K562 (cell line): ENCODE measurements at regions not wholly inside any gene's neighbourhood (a gene's known extent, or its start where the extent isn't known, plus 50 kb on each side); places are given as distances from the start of the nearest gene placed in this dataset.

Experiments
- ATAC-seq: fragments of 200-7000 bp; cut with Tn5 transposase; 3 replicates; pipeline ENCODE4 v1.9.1; 2020; ENCODE audit warnings: moderate library complexity
- BruUV-seq: library from RNA; stranded (reverse); fragments of 400-500 nt; replicated peaks from 2 replicates; lab custom pipeline; 2021; lab: Mats Ljungman, UMichigan
- CTCF ChIA-PET: fragments of 300-600 bp; formaldehyde crosslinking; extraction: SDS; loops from one replicate; lab custom pipeline; 2021; ENCODE audit warnings: low intra/inter-chr PET ratio; lab: Yijun Ruan, JAX
- POLR2A ChIA-PET: fragments of 300-600, 350-650 bp; sonication (Branson Sonifier 250); formaldehyde crosslinking; extraction: SDS; loops from one replicate; lab custom pipeline; 2021; ENCODE audit warnings: antibody characterized with exemption, inconsistent platforms; lab: Yijun Ruan, JAX
- DNase-seq, 4 experiments: peaks; one replicate each; pipeline versions ENCODE4 v3.0.0 to v3.0.0-alpha.2; 2011 to 2018; ENCODE audit warnings: low spot score in 3 of 4, mixed read lengths in 3 of 4; ENCODE audit errors: extremely low read depth in 1 of 4
- FAIRE-seq: peaks from 2 replicates; lab custom pipeline; 2011; peaks lifted over from hg19 to GRCh38; lab: Jason Lieb, UNC
- H2AFZ ChIP-seq: 2 replicates; pipeline ENCODE4 v1.6.0; 2011; ENCODE audit warnings: low read depth, low read length, control low read depth, inconsistent platforms
- H3K27ac ChIP-seq: fragments of 200-600 bp; 3 replicates; pipeline ENCODE4 v1.8.0; 2011; ENCODE audit warnings: low read depth, mild to moderate bottlenecking, control low read depth, inconsistent platforms, low read length, moderate library complexity, mixed read lengths; ENCODE audit errors: extremely low read depth
- H3K27me3 ChIP-seq, 2 experiments: fragments of 300-600 bp in 1 of 2; 2 replicates in 1 of 2; 3 replicates in 1 of 2; pipeline versions ENCODE4 v1.6.0 to v1.8.0; 2011; ENCODE audit warnings: inconsistent platforms in 2 of 2, low read length in 2 of 2, mild to moderate bottlenecking in 1 of 2, mixed read lengths in 1 of 2, moderate library complexity in 1 of 2; ENCODE audit not compliant: control insufficient read depth in 2 of 2, insufficient read depth in 2 of 2
- H3K36me3 ChIP-seq: fragments of 300-600 bp; 3 replicates; pipeline ENCODE4 v1.8.0; 2011; ENCODE audit warnings: mild to moderate bottlenecking, low read length, inconsistent platforms; ENCODE audit not compliant: control insufficient read depth, insufficient read depth
- H3K4me1 ChIP-seq, 2 experiments: fragments of 200-600 bp in 1 of 2; replicated peaks in 1 of 2; 2 replicates in 1 of 2; 3 replicates in 1 of 2; pipeline versions ENCODE4 v1.5.1 to v1.8.0; 2011; ENCODE audit warnings: inconsistent platforms in 2 of 2, low read length in 2 of 2, mild to moderate bottlenecking in 1 of 2, mixed read lengths in 1 of 2, moderate library complexity in 1 of 2; ENCODE audit not compliant: control insufficient read depth in 2 of 2, insufficient read depth in 2 of 2
- H3K4me2 ChIP-seq: 2 replicates; pipeline ENCODE4 v1.6.1; 2011; ENCODE audit warnings: low read length, control low read depth, inconsistent platforms, mixed read lengths; ENCODE audit not compliant: insufficient read depth
- H3K4me3 ChIP-seq: fragments of 200-600 bp; sonication (generic), shearing (Covaris generic); 2 replicates; pipeline ENCODE4 v1.5.1; 2016; ENCODE audit warnings: control low read depth, inconsistent platforms
- H3K79me2 ChIP-seq: fragments of 200-600 bp; 3 replicates; pipeline ENCODE4 v1.8.0; 2011; ENCODE audit warnings: low read length, inconsistent platforms; ENCODE audit not compliant: control insufficient read depth, insufficient read depth
- H3K9ac ChIP-seq, 2 experiments: 2 replicates each; pipeline versions ENCODE4 v1.6.0 to v1.6.1; 2011; ENCODE audit warnings: low read depth in 2 of 2, low read length in 2 of 2, control low read depth in 1 of 2, inconsistent platforms in 1 of 2, mild to moderate bottlenecking in 1 of 2, mixed read lengths in 1 of 2; ENCODE audit not compliant: insufficient read depth in 1 of 2
- H3K9me1 ChIP-seq: one replicate; pipeline ENCODE4 v1.6.0; 2011; ENCODE audit warnings: inconsistent platforms, mild to moderate bottlenecking, low read length, moderate library complexity; ENCODE audit not compliant: control insufficient read depth, insufficient read depth
- H3K9me3 ChIP-seq: replicated peaks from 2 replicates; pipeline ENCODE4 v1.5.1; 2011; ENCODE audit warnings: low read depth, low read length, inconsistent platforms; ENCODE audit not compliant: control insufficient read depth, insufficient read depth
- H4K20me1 ChIP-seq: replicated peaks from 2 replicates; pipeline ENCODE4 v1.6.1; 2011; ENCODE audit warnings: low read length, inconsistent platforms, mixed read lengths; ENCODE audit not compliant: control insufficient read depth, insufficient read depth
- CCNT2 ChIP-seq: IDR thresholded peaks from 2 replicates; pipeline ENCODE4 v1.6.1; 2011; ENCODE audit warnings: borderline replicate concordance, low read depth, mild to moderate bottlenecking, moderate library complexity, mixed read lengths, low read length; ENCODE audit not compliant: insufficient read length; ENCODE audit errors: extremely low read depth
- CEBPB ChIP-seq: fragments of 450-650 bp; IDR thresholded peaks from 2 replicates; pipeline ENCODE4 v1.6.1; 2016; ENCODE audit warnings: missing genetic modification characterization, missing compliant biosample characterization
- CXXC5 ChIP-seq: fragments of 250-450 bp; sonication (Bioruptor Pico); IDR thresholded peaks from 2 replicates; pipeline ENCODE4 v1.8.0; 2022; ENCODE audit warnings: inconsistent platforms, mild to moderate bottlenecking, moderate library complexity
- DPF2 ChIP-seq: fragments of 450-650 bp; IDR thresholded peaks from 2 replicates; pipeline ENCODE4 v1.6.1; 2016
- FOXK1 ChIP-seq: sonication (generic); formaldehyde crosslinking; IDR thresholded peaks from 2 replicates; pipeline ENCODE4 v1.8.0; 2022; ENCODE audit warnings: missing genetic modification reagents, mild to moderate bottlenecking, borderline replicate concordance
- HDGF ChIP-seq: fragments of 450-650 bp; IDR thresholded peaks from 2 replicates; pipeline ENCODE4 v1.6.1; 2016
- HMG20B ChIP-seq: fragments of 250-450 bp; sonication (Bioruptor Pico); IDR thresholded peaks from 2 replicates; pipeline ENCODE4 v1.5.0; 2021; ENCODE audit warnings: mild to moderate bottlenecking
- IFI16 ChIP-seq: fragments of 250-450 bp; sonication (Bioruptor Pico); IDR thresholded peaks from 2 replicates; pipeline ENCODE4 v2.1.2; 2022; ENCODE audit warnings: mild to moderate bottlenecking, inconsistent platforms
- ILK ChIP-seq: fragments of 450-650 bp; IDR thresholded peaks from 2 replicates; pipeline ENCODE4 v1.6.1; 2016; ENCODE audit warnings: missing genetic modification characterization, low read depth, mild to moderate bottlenecking, missing compliant biosample characterization, moderate library complexity, borderline replicate concordance
- SETDB1 ChIP-seq: IDR thresholded peaks from one replicate; pipeline ENCODE4 v1.6.1; 2012; ENCODE audit warnings: low read length, control low read depth, inconsistent platforms
- ZC3H8 ChIP-seq: fragments of 450-650 bp; IDR thresholded peaks from 2 replicates; pipeline ENCODE4 v1.6.1; 2017
- WGBS: fragments of 100-300 bp; shearing (Covaris generic); methylation state at CpG from one replicate; pipeline ENCODE4 v1.1.6; 2016; ENCODE audit warnings: low coverage, mixed read lengths; ENCODE audit not compliant: insufficient coverage; ENCODE audit errors: missing lambda C conversion rate; 5-methylcytosine and 5-hydroxymethylcytosine counted together
- in situ Hi-C: fragments of 300-500 bp; cut with MboI; formaldehyde crosslinking; loops from 4 replicates; pipeline ENCODE4 v1.15.0; 2018; ENCODE audit warnings: inconsistent platforms, mixed read lengths
- intact Hi-C: fragments of 100-400 bp; cut with micrococcal nuclease; formaldehyde crosslinking; loops from 2 replicates; pipeline ENCODE4 v1.14.2; 2022
- TF ChIP-seq, protein P1 (sequence below): fragments of 250-450 bp; sonication (Bioruptor Pico); IDR thresholded peaks from 2 replicates; pipeline ENCODE4 v1.5.0; 2021; ENCODE audit warnings: mild to moderate bottlenecking, moderate library complexity
- TF ChIP-seq, protein P2 (sequence below): fragments of 450-650 bp; IDR thresholded peaks from 2 replicates; pipeline ENCODE4 v1.6.1; 2016; ENCODE audit warnings: low read depth, mild to moderate bottlenecking, moderate library complexity
- TF ChIP-seq, protein P3 (sequence below): fragments of 250-450 bp; sonication (Bioruptor Pico); IDR thresholded peaks from 2 replicates; pipeline ENCODE4 v1.4.0; 2020; ENCODE audit warnings: mild to moderate bottlenecking, moderate library complexity

DNA sequence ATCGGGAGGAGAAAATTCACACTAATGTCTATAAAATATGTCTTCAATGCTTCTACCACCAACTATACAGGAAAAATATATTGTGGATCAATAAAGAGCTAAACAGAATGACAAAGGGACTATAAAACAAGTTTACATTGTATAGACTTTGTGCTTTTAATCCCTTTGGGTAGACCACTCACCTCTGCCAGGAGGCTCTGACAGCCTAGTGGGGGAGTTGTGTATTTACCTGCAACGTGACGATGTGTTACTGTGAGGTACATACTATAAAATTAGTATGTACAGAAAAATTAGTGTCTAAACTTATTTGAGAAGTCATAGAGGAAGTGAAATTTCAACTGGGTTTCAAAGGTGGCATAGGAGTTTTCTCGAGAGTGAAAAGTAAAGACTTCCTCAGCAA, 243.3 kb upstream of the REG3G start (continued):
- TF ChIP-seq, protein P1, sequence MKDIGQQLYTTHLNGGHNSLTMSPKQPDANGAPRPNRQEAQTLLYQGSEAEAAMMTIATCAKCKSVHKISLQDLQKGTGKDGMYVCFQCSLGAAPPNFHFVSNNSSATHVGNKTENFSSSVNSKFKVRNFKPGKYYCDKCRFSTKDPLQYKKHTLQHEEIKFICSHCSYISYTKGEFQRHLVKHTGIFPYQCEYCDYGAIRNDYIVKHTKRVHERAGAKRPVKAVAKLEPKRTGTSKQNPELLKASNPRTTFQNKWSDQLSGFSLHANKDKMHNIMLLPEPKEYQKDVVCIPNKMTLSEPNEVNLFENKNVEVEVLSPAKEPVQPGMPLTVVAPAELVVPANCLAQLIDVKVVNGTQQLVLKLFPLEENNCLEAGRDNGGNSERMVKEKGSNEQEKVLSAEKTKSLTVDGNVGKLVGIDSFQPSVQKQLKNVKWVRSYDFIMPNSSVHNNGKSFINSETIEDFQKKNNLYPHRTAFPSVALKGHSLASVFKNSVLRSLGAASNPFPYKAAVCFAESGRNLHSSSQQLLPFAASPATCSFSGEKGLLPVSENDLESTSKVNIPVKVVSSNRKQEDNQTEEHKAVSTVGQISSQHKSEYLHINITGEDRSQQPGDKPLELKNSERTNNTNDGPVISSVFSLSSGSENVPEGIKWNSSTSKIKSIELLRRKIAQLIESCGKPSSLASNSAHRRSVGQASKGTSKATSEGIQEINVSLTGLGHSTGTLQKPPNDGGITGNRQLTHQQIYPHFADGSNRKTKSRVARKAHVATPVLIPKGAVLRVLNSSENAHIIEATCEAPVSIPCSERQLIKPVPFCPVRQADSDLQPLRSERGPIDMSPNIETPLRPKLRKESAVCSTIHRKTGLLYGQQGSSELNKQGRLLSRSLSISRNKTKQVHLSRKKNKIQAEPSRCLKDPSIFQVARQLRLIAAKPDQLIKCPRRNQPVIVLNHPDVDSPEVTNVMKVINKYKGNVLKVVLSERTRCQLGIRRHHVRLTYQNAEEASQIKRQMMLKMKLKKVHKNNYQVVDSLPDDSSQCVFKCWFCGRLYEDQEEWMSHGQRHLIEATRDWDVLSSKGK (CRISPR knock-in tag), result no peak
- TF ChIP-seq FOXK1 (no peak), CXXC5 (CRISPR knock-in tag) (no peak), IFI16 (no peak), ILK (tag) (no peak), HDGF (no peak), CCNT2 (no peak)
- TF ChIP-seq, all 486 proteins: peak for 0

DNA sequence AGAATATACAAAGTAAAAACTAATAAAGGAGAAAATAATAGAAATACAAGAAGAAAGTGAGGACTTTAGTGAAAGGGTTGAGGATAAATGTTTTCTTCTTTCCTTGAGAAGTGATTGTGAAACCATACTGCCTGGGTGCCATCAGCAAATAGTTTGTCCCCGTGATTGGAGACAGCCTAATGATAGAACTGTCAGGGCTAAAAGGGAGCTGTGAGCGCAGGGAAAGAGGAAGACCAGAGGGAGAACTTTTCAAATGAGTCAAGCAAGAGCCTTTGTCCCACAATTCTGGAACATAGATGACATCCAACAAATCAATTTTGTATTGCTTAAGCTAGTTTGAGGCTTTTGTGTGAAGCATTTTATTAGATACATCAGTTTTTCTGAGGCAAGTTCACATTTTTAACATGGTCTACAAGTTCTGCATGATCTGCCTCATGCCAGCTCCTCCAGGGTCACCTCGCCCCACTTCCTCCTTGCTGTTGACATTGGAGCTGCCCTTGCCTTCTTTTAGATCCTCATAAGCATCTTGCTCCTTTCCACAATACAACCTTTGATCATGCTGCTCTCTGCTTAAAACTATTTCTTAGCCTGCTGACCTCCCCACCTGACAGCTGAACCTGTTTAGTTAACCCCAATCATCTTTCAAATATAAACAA, 213.4 kb upstream of the REG3G start:
- no peaks in the 10 kb centered on the region for H3K9me3 ChIP-seq
- no peak overlapping the region for H3K9ac ChIP-seq
- H3K9me1 ChIP-seq, result no peaks in the 10 kb centered on the region
- 0% methylated on average over 3 of the region's 3 CpGs for WGBS
- ATAC-seq, result no peak
- no peaks in the 10 kb centered on the region for H4K20me1 ChIP-seq
- BruUV-seq, result no TSS peak
- no peaks in the 10 kb centered on the region for H3K4me1 ChIP-seq
- H3K36me3 ChIP-seq, result no peaks in the 10 kb centered on the region
- no peak overlapping the region for H2AFZ ChIP-seq
- no peaks in the 10 kb centered on the region for H3K27me3 ChIP-seq
- no peak for FAIRE-seq
- POLR2A ChIA-PET, result no interaction called here
- H3K4me2 ChIP-seq, result no peak overlapping the region
- intact Hi-C loops, result no loop called here
- CTCF ChIA-PET, result interaction anchor here (0.6 kb wide), 1 partner anchor 664 kb away, joined by 5 read pairs; no protein-coding TSS in a partner anchor
- no peak overlapping the region for H3K27ac ChIP-seq
- no peaks in the 10 kb centered on the region for H3K79me2 ChIP-seq
- H3K4me3 ChIP-seq, result no peak overlapping the region
- in situ Hi-C loops, result no loop called here
- DNase-seq, result no peak
- TF ChIP-seq ZC3H8, result no peak
- TF ChIP-seq SETDB1, result no peak
- TF ChIP-seq, protein P2, sequence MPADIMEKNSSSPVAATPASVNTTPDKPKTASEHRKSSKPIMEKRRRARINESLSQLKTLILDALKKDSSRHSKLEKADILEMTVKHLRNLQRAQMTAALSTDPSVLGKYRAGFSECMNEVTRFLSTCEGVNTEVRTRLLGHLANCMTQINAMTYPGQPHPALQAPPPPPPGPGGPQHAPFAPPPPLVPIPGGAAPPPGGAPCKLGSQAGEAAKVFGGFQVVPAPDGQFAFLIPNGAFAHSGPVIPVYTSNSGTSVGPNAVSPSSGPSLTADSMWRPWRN, result no peak
- no peak for TF ChIP-seq DPF2
- no peak for TF ChIP-seq CEBPB (tag)
- TF ChIP-seq, protein P3, sequence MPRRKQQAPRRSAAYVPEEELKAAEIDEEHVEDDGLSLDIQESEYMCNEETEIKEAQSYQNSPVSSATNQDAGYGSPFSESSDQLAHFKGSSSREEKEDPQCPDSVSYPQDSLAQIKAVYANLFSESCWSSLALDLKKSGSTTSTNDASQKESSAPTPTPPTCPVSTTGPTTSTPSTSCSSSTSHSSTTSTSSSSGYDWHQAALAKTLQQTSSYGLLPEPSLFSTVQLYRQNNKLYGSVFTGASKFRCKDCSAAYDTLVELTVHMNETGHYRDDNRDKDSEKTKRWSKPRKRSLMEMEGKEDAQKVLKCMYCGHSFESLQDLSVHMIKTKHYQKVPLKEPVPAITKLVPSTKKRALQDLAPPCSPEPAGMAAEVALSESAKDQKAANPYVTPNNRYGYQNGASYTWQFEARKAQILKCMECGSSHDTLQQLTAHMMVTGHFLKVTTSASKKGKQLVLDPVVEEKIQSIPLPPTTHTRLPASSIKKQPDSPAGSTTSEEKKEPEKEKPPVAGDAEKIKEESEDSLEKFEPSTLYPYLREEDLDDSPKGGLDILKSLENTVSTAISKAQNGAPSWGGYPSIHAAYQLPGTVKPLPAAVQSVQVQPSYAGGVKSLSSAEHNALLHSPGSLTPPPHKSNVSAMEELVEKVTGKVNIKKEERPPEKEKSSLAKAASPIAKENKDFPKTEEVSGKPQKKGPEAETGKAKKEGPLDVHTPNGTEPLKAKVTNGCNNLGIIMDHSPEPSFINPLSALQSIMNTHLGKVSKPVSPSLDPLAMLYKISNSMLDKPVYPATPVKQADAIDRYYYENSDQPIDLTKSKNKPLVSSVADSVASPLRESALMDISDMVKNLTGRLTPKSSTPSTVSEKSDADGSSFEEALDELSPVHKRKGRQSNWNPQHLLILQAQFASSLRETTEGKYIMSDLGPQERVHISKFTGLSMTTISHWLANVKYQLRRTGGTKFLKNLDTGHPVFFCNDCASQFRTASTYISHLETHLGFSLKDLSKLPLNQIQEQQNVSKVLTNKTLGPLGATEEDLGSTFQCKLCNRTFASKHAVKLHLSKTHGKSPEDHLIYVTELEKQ, result no peak
- TF ChIP-seq HMG20B (CRISPR knock-in tag), result no peak
